Smooth muscle cell (in vitro differentiated cells): ENCODE measurements at regions not wholly inside any gene's neighbourhood (a gene's known extent, or its start where the extent isn't known, plus 50 kb on each side); places are given as distances from the start of the nearest gene placed in this dataset. TPM values are rescaled to one million over a fixed set of nuclear protein-coding genes. Genes with fewer than 3 reads are reported as not detected.

Experiments used
- DNase-seq: peaks from one replicate; lab custom pipeline; 2025; ENCODE audit not compliant: unreplicated experiment; lab: John Stamatoyannopoulos, UW
- H2AFZ ChIP-seq: fragments of 200-600 bp; sonication (generic); 2 replicates; pipeline ENCODE4 v1.6.0; 2016; ENCODE audit warnings: antibody characterized with exemption, low read depth, mild to moderate bottlenecking
- H3F3A ChIP-seq: fragments of 200-600 bp; sonication (generic); 2 replicates; pipeline ENCODE4 v1.6.0; 2017; ENCODE audit warnings: antibody characterized with exemption, low read depth
- H3K27ac ChIP-seq: fragments of 200-600 bp; sonication (generic); 2 replicates; pipeline ENCODE4 v1.5.1; 2016; ENCODE audit warnings: low read depth, mild to moderate bottlenecking
- H3K27me3 ChIP-seq: fragments of 200-600 bp; sonication (generic); 2 replicates; pipeline ENCODE4 v1.6.1; 2016; ENCODE audit warnings: low read depth, mild to moderate bottlenecking
- H3K36me3 ChIP-seq: fragments of 200-600 bp; sonication (generic); 2 replicates; pipeline ENCODE4 v1.5.1; 2016; ENCODE audit warnings: low read depth
- H3K4me1 ChIP-seq: fragments of 200-600 bp; sonication (generic); 2 replicates; pipeline ENCODE4 v1.5.1; 2016; ENCODE audit warnings: low read depth
- H3K4me2 ChIP-seq: fragments of 200-600 bp; sonication (generic); 2 replicates; pipeline ENCODE4 v1.6.0; 2016; ENCODE audit warnings: mild to moderate bottlenecking
- H3K4me3 ChIP-seq: fragments of 200-600 bp; sonication (generic); 2 replicates; pipeline ENCODE4 v1.5.1; 2016; ENCODE audit warnings: mild to moderate bottlenecking
- H3K79me2 ChIP-seq: fragments of 200-600 bp; sonication (generic); 2 replicates; pipeline ENCODE4 v1.6.0; 2016; ENCODE audit warnings: low read depth, mild to moderate bottlenecking
- H3K9ac ChIP-seq: fragments of 200-600 bp; sonication (generic); 2 replicates; pipeline ENCODE4 v1.6.0; 2016; ENCODE audit warnings: low read depth
- H3K9me3 ChIP-seq: fragments of 200-600 bp; sonication (generic); replicated peaks from 2 replicates; pipeline ENCODE4 v1.5.1; 2016; ENCODE audit warnings: low read depth
- H4K20me1 ChIP-seq: fragments of 200-600 bp; sonication (generic); 2 replicates; pipeline ENCODE4 v1.6.0; 2016; ENCODE audit warnings: low read depth
- CTCF ChIP-seq: fragments of 200-600 bp; sonication (generic); IDR thresholded peaks from 2 replicates; pipeline ENCODE4 v1.5.1; 2017; ENCODE audit warnings: borderline replicate concordance, mild to moderate bottlenecking, antibody characterized with exemption; ENCODE audit not compliant: insufficient read depth, poor library complexity, severe bottlenecking
- WGBS: methylation state at CpG from one replicate; pipeline ENCODE4 v1.1.7; 2016; ENCODE audit warnings: low lambda C conversion rate; 5-methylcytosine and 5-hydroxymethylcytosine counted together
- small RNA-seq: library from RNA; depleted of rRNA; stranded (forward); fragments of <200 nt; gene quantifications from one replicate; pipeline ENCODE3, GENCODE V24; 2014

- Histone ChIP-seq H3K79me2 (no peaks in the 10 kb centered on the region), H3F3A (no peaks in the 10 kb centered on the region), H3K4me2 (no peak overlapping the region)
Measured at GRCh38 chr9:107541523-107541922, 52.0 kb upstream of the KLF4 start.

GRCh38 chr9:107540164-107540561 is 50.6 kb upstream of the KLF4 start:
- Histone ChIP-seq H3K36me3 (no peaks in the 10 kb centered on the region), H3K27me3 (no peaks in the 10 kb centered on the region), H3K4me1 (no peaks in the 10 kb centered on the region), H3K4me3 (no peak overlapping the region), H4K20me1 (no peaks in the 10 kb centered on the region), H3F3A (no peaks in the 10 kb centered on the region), H3K9me3 (no peaks in the 10 kb centered on the region), H3K9ac (no peak overlapping the region), H3K79me2 (no peaks in the 10 kb centered on the region), H3K27ac (no peak overlapping the region), H2AFZ (no peak overlapping the region), H3K4me2 (no peak overlapping the region)
- 93% methylated on average over 1 of the region's 1 CpG for WGBS
- TF ChIP-seq CTCF: no peak
- DNase-seq: no peak

More at GRCh38 chr9:107541523-107541922, 52.0 kb upstream of the KLF4 start:
- no peak overlapping the region for H3K27ac ChIP-seq
- DNase-seq: no peak
- H3K9ac ChIP-seq: no peak overlapping the region
- H3K36me3 ChIP-seq: no peaks in the 10 kb centered on the region
- no peaks in the 10 kb centered on the region for H3K4me1 ChIP-seq
- WGBS: 69% methylated on average over 2 of the region's 2 CpGs
- H3K4me3 ChIP-seq: no peak overlapping the region
- H3K27me3 ChIP-seq: no peaks in the 10 kb centered on the region
- no peaks in the 10 kb centered on the region for H3K9me3 ChIP-seq
- H2AFZ ChIP-seq: no peak overlapping the region
- no peaks in the 10 kb centered on the region for H4K20me1 ChIP-seq
- no peak for TF ChIP-seq CTCF

DNA sequence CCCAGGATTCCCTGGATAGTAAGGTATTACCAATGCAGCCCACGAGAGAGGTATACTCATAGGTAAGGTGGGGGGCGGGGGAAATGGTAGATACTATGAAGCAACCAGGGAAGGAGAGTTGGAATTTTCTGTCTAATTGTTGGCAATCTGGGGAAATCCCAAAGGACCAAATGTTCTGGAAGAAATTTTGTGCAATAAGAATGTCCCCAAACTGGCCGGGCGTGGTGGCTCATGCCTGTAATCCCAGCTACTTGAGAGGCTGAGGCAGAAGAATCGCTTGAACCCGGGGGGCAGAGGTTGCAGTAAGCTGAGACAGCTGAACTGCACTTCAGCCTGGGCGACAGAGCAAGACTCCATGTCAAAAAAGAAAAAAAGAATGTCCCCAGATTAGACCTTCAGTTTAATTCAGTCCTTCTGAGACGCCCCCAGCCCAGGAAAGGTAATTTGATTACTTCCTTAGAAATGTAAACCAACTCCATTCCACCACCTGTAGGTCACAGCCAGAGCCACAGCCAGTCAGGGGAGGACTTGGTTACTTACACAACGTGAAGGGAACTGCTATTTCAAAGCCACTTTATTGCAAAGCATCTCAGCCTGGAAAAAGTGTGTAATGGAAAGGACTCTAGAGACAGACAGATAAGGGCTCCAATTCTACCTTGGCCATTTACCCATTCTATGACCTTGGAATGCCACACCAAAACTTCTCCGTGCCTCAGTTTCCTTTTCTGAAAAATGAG is 50.0 kb upstream of the KLF4 start:
- Histone ChIP-seq H3K27me3 (no peaks in the 10 kb centered on the region), H3K79me2 (no peaks in the 10 kb centered on the region), H3K36me3 (no peaks in the 10 kb centered on the region), H3K9ac (no peak overlapping the region), H3K4me2 (no peak overlapping the region), H3K9me3 (no peaks in the 10 kb centered on the region), H4K20me1 (no peaks in the 10 kb centered on the region), H2AFZ (no peak overlapping the region), H3K27ac (no peak overlapping the region), H3F3A (no peaks in the 10 kb centered on the region), H3K4me3 (no peak overlapping the region), H3K4me1 (no peaks in the 10 kb centered on the region)
- no peak for DNase-seq
- 63% methylated on average over 10 of the region's 10 CpGs for WGBS
- no peak for TF ChIP-seq CTCF

Small RNAs in the stretch of these regions (small RNA-seq; reads per million reads assigned to genes)
- gene RN7SL659P (not detected), gene RNA5SP293 (not detected), gene RNU6-1064P (not detected), gene RNU6-996P (not detected)
